GM18870 (cell line): ENCODE measurements at regions not wholly inside any gene's neighbourhood (a gene's known extent, or its start where the extent isn't known, plus 50 kb on each side); places are given as distances from the start of the nearest gene placed in this dataset.
A peak's percentile ranks its signal among the peaks of the same experiment; 100 is the strongest.

Source experiments
- ATAC-seq: cut with Tn5 transposase; IDR thresholded peaks from one replicate; pipeline ENCODE4 v1.9.1; 2021; ENCODE audit warnings: moderate library complexity; ENCODE audit not compliant: unreplicated experiment

GRCh38 chr1:104435255-104435654 lies 685.6 kb downstream of the AMY1C start:
- ATAC-seq: no peak

- ATAC-seq: no peak
These were observed 690.3 kb downstream of the AMY1C start for GRCh38 chr1:104440011-104440410.

- no peak for ATAC-seq
These were observed 707.0 kb downstream of the AMY1C start for GRCh38 chr1:104456724-104457123.

- no peak for ATAC-seq
These were observed 710.2 kb downstream of the AMY1C start for GRCh38 chr1:104459886-104460285.

GRCh38 chr1:104460880-104461279 lies 711.2 kb downstream of the AMY1C start:
- ATAC-seq: no peak

GRCh38 chr1:104463126-104463697 lies 713.5 kb downstream of the AMY1C start:
- ATAC-seq: no peak

GRCh38 chr1:104466068-104466467 lies 716.4 kb downstream of the AMY1C start:
- ATAC-seq: no peak

GRCh38 chr1:104467590-104467989 lies 717.9 kb downstream of the AMY1C start:
- peak; percentile 69 for ATAC-seq

GRCh38 chr1:104468282-104468681 lies 718.6 kb downstream of the AMY1C start:
- peak; percentile 61 for ATAC-seq

- no peak for ATAC-seq
These were observed 726.4 kb downstream of the AMY1C start for GRCh38 chr1:104476126-104476525.

- ATAC-seq: no peak
These were observed 738.8 kb downstream of the AMY1C start for GRCh38 chr1:104488296-104489015.

- no peak for ATAC-seq
These were observed 776.6 kb downstream of the AMY1C start for GRCh38 chr1:104526158-104526795.

- no peak for ATAC-seq
These were observed 782.3 kb downstream of the AMY1C start for GRCh38 chr1:104531990-104532389.

GRCh38 chr1:104574620-104575019 lies 824.9 kb downstream of the AMY1C start:
- ATAC-seq: no peak

- ATAC-seq: no peak
These were observed 843.2 kb downstream of the AMY1C start for GRCh38 chr1:104592926-104593325.

- ATAC-seq: no peak
These were observed 843.9 kb downstream of the AMY1C start for GRCh38 chr1:104593413-104594187.

- ATAC-seq: no peak
These were observed 867.8 kb downstream of the AMY1C start for GRCh38 chr1:104617474-104617873.

GRCh38 chr1:104621221-104621620 lies 871.5 kb downstream of the AMY1C start:
- no peak for ATAC-seq

- no peak for ATAC-seq
These were observed 874.8 kb downstream of the AMY1C start for GRCh38 chr1:104624538-104624937.

- no peak for ATAC-seq
These were observed 879.9 kb downstream of the AMY1C start for GRCh38 chr1:104629589-104629988.

GRCh38 chr1:104630567-104631149 lies 881.0 kb downstream of the AMY1C start:
- no peak for ATAC-seq
